Upper lobe of left lung (tissue), 6 donors: ENCODE measurements at regions not wholly inside any gene's neighbourhood (a gene's known extent, or its start where the extent isn't known, plus 50 kb on each side); places are given as distances from the start of the nearest gene placed in this dataset.

Experiments used
- ATAC-seq, 2 donors: fragments of 200-7000 bp; cut with Tn5 transposase; one replicate each; pipeline ENCODE4 v1.9.1; 2022; ENCODE audit warnings: mild to moderate bottlenecking in 2 of 2, moderate library complexity in 2 of 2; ENCODE audit not compliant: low FRiP score in 2 of 2
- DNase-seq, 2 donors: peaks; one replicate each; pipeline ENCODE4 v3.0.0-alpha.2; 2019 to 2020
- H3K27ac ChIP-seq, 4 donors: fragments of 200-600 bp; sonication (generic); one replicate each; pipeline ENCODE4 v1.5.1; 2016 to 2019
- H3K27me3 ChIP-seq, 4 donors: fragments of 200-600 bp; sonication (generic); one replicate each; pipeline ENCODE4 v1.5.1; 2017 to 2019
- H3K36me3 ChIP-seq, 4 donors: fragments of 200-600 bp; sonication (generic); one replicate each; pipeline ENCODE4 v1.5.1; 2016 to 2019
- H3K4me1 ChIP-seq, 4 donors: fragments of 200-600 bp; sonication (generic); one replicate each; pipeline ENCODE4 v1.5.1; 2018 to 2019
- H3K4me3 ChIP-seq, 4 donors: fragments of 200-600 bp; sonication (generic); one replicate each; pipeline ENCODE4 v1.5.1; 2017 to 2019; ENCODE audit warnings: mild to moderate bottlenecking in 2 of 4, moderate library complexity in 1 of 4
- H3K9me3 ChIP-seq, 4 donors: fragments of 200-600 bp; sonication (generic); one replicate each; pipeline ENCODE4 v1.5.1; 2018 to 2019
- CTCF ChIP-seq, 6 experiments: fragments of 450-650 bp in 4 of 6; fragments of 200-600 bp in 2 of 6; sonication (generic) in 2 of 6; IDR thresholded peaks; one replicate each; pipeline ENCODE4 v1.5.1; 2016 to 2019; ENCODE audit warnings: antibody characterized with exemption in 6 of 6
- EP300 ChIP-seq, 4 donors: sonication (generic); formaldehyde crosslinking; IDR thresholded peaks; one replicate each; pipeline ENCODE4 v1.5.1; 2017; ENCODE audit warnings: antibody characterized with exemption in 4 of 4, control low read depth in 2 of 4
- POLR2A ChIP-seq, 4 donors: fragments of 450-650 bp; IDR thresholded peaks; one replicate each; pipeline ENCODE4 v1.5.1; 2016 to 2017; ENCODE audit warnings: antibody characterized with exemption in 4 of 4, mild to moderate bottlenecking in 2 of 4
- POLR2AphosphoS5 ChIP-seq, 2 donors: sonication (generic); formaldehyde crosslinking; IDR thresholded peaks; one replicate each; pipeline ENCODE4 v1.5.1; 2017; ENCODE audit warnings: antibody characterized with exemption in 2 of 2
- WGBS, 2 donors: methylation state at CpG; one replicate each; pipeline ENCODE4 v1.1.5; 2017 to 2018; 5-methylcytosine and 5-hydroxymethylcytosine counted together
- donor health status: DM: no; HTN: no; CAD: no; lungs with moderate emphysema.
- donor health status: DM: no; HTN: yes; CAD: no; lungs with severe emphysema.

GRCh38 chr6:27757307-27757706 lies 154.9 kb downstream of the OR2B2 start:
- Histone ChIP-seq H3K36me3 (no peaks in the 10 kb centered on the region), H3K4me3 (peak overlapping the region in 3 of 4 donors; percentile 20 to 47 (median 46)), H3K4me1 (peaks cover 6 to 15% (median 8%) of the 10 kb centered on the region in 4 donors), H3K27ac (peak overlapping the region in 1 of 4 donors; percentile 24), H3K9me3 (no peaks in the 10 kb centered on the region), H3K27me3 (no peaks in the 10 kb centered on the region)
- WGBS, 2 donors: 9 to 11% methylated on average over 12 to 24 of the region's 30 CpGs
- DNase-seq: peak; percentile 30 to 86
- TF ChIP-seq POLR2AphosphoS5 (IDR thresholded peaks at IDR 0.05) (no peak), POLR2A (IDR thresholded peaks at IDR 0.05) (no peak)
- ATAC-seq: no peak

GRCh38 chr6:27755768-27756167 lies 156.4 kb downstream of the OR2B2 start:
- H3K27ac ChIP-seq: no peak overlapping the region
- ATAC-seq (peak in 1 of 2 donors; percentile 26), DNase-seq (peak in 1 of 2 donors; percentile 25)
- H3K4me1 ChIP-seq: peaks cover 6 to 15% (median 8%) of the 10 kb centered on the region in 4 donors
- no peaks in the 10 kb centered on the region for H3K9me3 ChIP-seq
- 62 to 68% methylated on average over 4 of the region's 4 CpGs for WGBS, 2 donors
- no peak for TF ChIP-seq CTCF (IDR thresholded peaks at IDR 0.05)
- no peak for TF ChIP-seq EP300 (IDR thresholded peaks at IDR 0.05)
- TF ChIP-seq POLR2A (IDR thresholded peaks at IDR 0.05): no peak
- no peak for TF ChIP-seq POLR2AphosphoS5 (IDR thresholded peaks at IDR 0.05)
- H3K4me3 ChIP-seq: no peak overlapping the region
- no peaks in the 10 kb centered on the region for H3K36me3 ChIP-seq
- no peaks in the 10 kb centered on the region for H3K27me3 ChIP-seq

GRCh38 chr6:27754408-27754782 lies 157.8 kb downstream of the OR2B2 start:
- 8 to 24% methylated on average over 1 of the region's 1 CpG for WGBS, 2 donors
- DNase-seq (no peak), ATAC-seq (no peak)
- H3K4me1 ChIP-seq: peaks cover 6 to 15% (median 8%) of the 10 kb centered on the region in 4 donors
- no peaks in the 10 kb centered on the region for H3K27me3 ChIP-seq
- no peak overlapping the region for H3K27ac ChIP-seq
- no peaks in the 10 kb centered on the region for H3K36me3 ChIP-seq
- TF ChIP-seq CTCF (IDR thresholded peaks at IDR 0.05): no peak
- no peak for TF ChIP-seq POLR2AphosphoS5 (IDR thresholded peaks at IDR 0.05)
- no peak for TF ChIP-seq EP300 (IDR thresholded peaks at IDR 0.05)
- TF ChIP-seq POLR2A (IDR thresholded peaks at IDR 0.05): no peak
- no peaks in the 10 kb centered on the region for H3K9me3 ChIP-seq
- peak overlapping the region in 2 of 4 donors; percentile 71 to 77 for H3K4me3 ChIP-seq

- Histone ChIP-seq H3K36me3 (no peaks in the 10 kb centered on the region), H3K9me3 (no peaks in the 10 kb centered on the region), H3K4me1 (peaks cover 6 to 15% (median 8%) of the 10 kb centered on the region in 4 donors), H3K27ac (no peak overlapping the region), H3K27me3 (no peaks in the 10 kb centered on the region), H3K4me3 (peak overlapping the region in 3 of 4 donors; percentile 66 to 77 (median 71))
- ATAC-seq (peak; percentile 60 to 70), DNase-seq (peak in 1 of 2 donors; percentile 74)
- WGBS, 2 donors: 0 to 1% methylated on average over 12 of the region's 12 CpGs
- no peak for TF ChIP-seq EP300 (IDR thresholded peaks at IDR 0.05)
- peak in 1 of 6 experiments; percentile 5 for TF ChIP-seq CTCF (IDR thresholded peaks at IDR 0.05)
- no peak for TF ChIP-seq POLR2A (IDR thresholded peaks at IDR 0.05)
- peak in 1 of 2 donors; percentile 25 for TF ChIP-seq POLR2AphosphoS5 (IDR thresholded peaks at IDR 0.05)
Observed at GRCh38 chr6:27753668-27754407, 158.4 kb downstream of the OR2B2 start.

- 13 to 15% methylated on average over 24 of the region's 24 CpGs for WGBS, 2 donors
- Histone ChIP-seq H3K4me3 (peak overlapping the region; percentile 66 to 77 (median 70)), H3K9me3 (no peaks in the 10 kb centered on the region), H3K36me3 (no peaks in the 10 kb centered on the region), H3K4me1 (peaks cover 6 to 12% (median 8%) of the 10 kb centered on the region in 4 donors), H3K27ac (peak overlapping the region; percentile 74 to 87 (median 80)), H3K27me3 (no peaks in the 10 kb centered on the region)
- peak; percentile 93 to 94 for ATAC-seq
- peak in 1 of 2 donors; percentile 45 for DNase-seq
- TF ChIP-seq CTCF (IDR thresholded peaks at IDR 0.05) (peak; percentile 47 to 80 (median 72)), EP300 (IDR thresholded peaks at IDR 0.05) (no peak)
Observed at GRCh38 chr6:27752038-27752885, 159.9 kb downstream of the OR2B2 start.
